HUES64 (cell line): ENCODE measurements at regions not wholly inside any gene's neighbourhood (a gene's known extent, or its start where the extent isn't known, plus 50 kb on each side); places are given as distances from the start of the nearest gene placed in this dataset.
"Not testable (repeated sequence)": the region's sequence is repeated elsewhere in the genome, so short reads cannot be mapped to it uniquely, and the experiment has no call there.

Experiments
- H3K27ac ChIP-seq: 2 replicates; pipeline ENCODE4 v1.7.0; 2013; ENCODE audit warnings: low read depth, low read length, inconsistent platforms
- H3K27me3 ChIP-seq: 2 replicates; pipeline ENCODE4 v1.6.1; 2013; ENCODE audit warnings: mild to moderate bottlenecking, low read length; ENCODE audit not compliant: insufficient read depth
- H3K36me3 ChIP-seq: 2 replicates; pipeline ENCODE4 v1.6.1; 2013; ENCODE audit warnings: mild to moderate bottlenecking, low read length; ENCODE audit not compliant: insufficient read depth
- H3K4me1 ChIP-seq: 2 replicates; pipeline ENCODE4 v1.6.1; 2013; ENCODE audit warnings: mild to moderate bottlenecking, low read length, moderate library complexity; ENCODE audit not compliant: insufficient read depth
- H3K4me3 ChIP-seq: 2 replicates; pipeline ENCODE4 v1.5.1; 2013; ENCODE audit warnings: mild to moderate bottlenecking, low read length, moderate library complexity
- H3K9ac ChIP-seq: 2 replicates; pipeline ENCODE4 v1.6.1; 2013; ENCODE audit warnings: mild to moderate bottlenecking, low read depth, low read length
- H3K9me3 ChIP-seq: 2 replicates; pipeline ENCODE4 v1.6.1; 2013; ENCODE audit warnings: low read depth, low read length; ENCODE audit not compliant: insufficient read depth
- WGBS: fragments of 150-250, 120-280 bp; methylation state at CpG from one replicate; pipeline ENCODE4 v1.1.7; 2013; ENCODE audit warnings: missing lambda C conversion rate; 5-methylcytosine and 5-hydroxymethylcytosine counted together

GRCh38 chr18:10252952-10253705, 201.3 kb upstream of the APCDD1 start:
- Histone ChIP-seq H3K27me3 (no peaks in the 10 kb centered on the region), H3K4me1 (no peaks in the 10 kb centered on the region), H3K27ac (no peak overlapping the region), H3K4me3 (no peak overlapping the region), H3K9me3 (no peaks in the 10 kb centered on the region), H3K9ac (no peak overlapping the region), H3K36me3 (no peaks in the 10 kb centered on the region)
- WGBS, result 92% methylated on average over 4 of the region's 5 CpGs

GRCh38 chr18:10256276-10256675, 198.2 kb upstream of the APCDD1 start:
- not testable (repeated sequence) for H3K9me3 ChIP-seq, H3K27ac ChIP-seq, H3K27me3 ChIP-seq, H3K9ac ChIP-seq, H3K36me3 ChIP-seq, H3K4me1 ChIP-seq, H3K4me3 ChIP-seq
- 97% methylated on average over 3 of the region's 3 CpGs for WGBS

- Histone ChIP-seq H3K4me3 (no peak overlapping the region), H3K4me1 (no peaks in the 10 kb centered on the region), H3K27me3 (no peaks in the 10 kb centered on the region), H3K36me3 (no peaks in the 10 kb centered on the region), H3K9me3 (0 out of 2 replicates have a peak, but pooled peaks cover 2% of the 10 kb centered on the region), H3K9ac (no peak overlapping the region), H3K27ac (no peak overlapping the region)
- WGBS, result 92% methylated on average over 5 of the region's 5 CpGs
Observed at GRCh38 chr18:10258836-10259474, 195.5 kb upstream of the APCDD1 start.

GRCh38 chr18:10259901-10260300, 194.5 kb upstream of the APCDD1 start:
- Histone ChIP-seq H3K4me1 (no peaks in the 10 kb centered on the region), H3K36me3 (no peaks in the 10 kb centered on the region), H3K9me3 (0 out of 2 replicates have a peak, but pooled peaks cover 2% of the 10 kb centered on the region), H3K27me3 (no peaks in the 10 kb centered on the region), H3K27ac (no peak overlapping the region), H3K4me3 (no peak overlapping the region), H3K9ac (no peak overlapping the region)
- 95% methylated on average over 1 of the region's 3 CpGs for WGBS

- Histone ChIP-seq H3K4me3 (no peak overlapping the region), H3K36me3 (no peaks in the 10 kb centered on the region), H3K27ac (no peak overlapping the region), H3K4me1 (no peaks in the 10 kb centered on the region), H3K27me3 (no peaks in the 10 kb centered on the region), H3K9me3 (0 out of 2 replicates have a peak, but pooled peaks cover 2% of the 10 kb centered on the region), H3K9ac (no peak overlapping the region)
- WGBS, result 97% methylated on average over 3 of the region's 5 CpGs
Observed at GRCh38 chr18:10261344-10262276, 192.8 kb upstream of the APCDD1 start.

GRCh38 chr18:10262566-10262965, 191.9 kb upstream of the APCDD1 start:
- Histone ChIP-seq H3K27me3 (no peaks in the 10 kb centered on the region), H3K9me3 (0 out of 2 replicates have a peak, but pooled peaks cover 2% of the 10 kb centered on the region), H3K27ac (no peak overlapping the region), H3K9ac (no peak overlapping the region), H3K36me3 (no peaks in the 10 kb centered on the region), H3K4me1 (no peaks in the 10 kb centered on the region), H3K4me3 (no peak overlapping the region)
- 92% methylated on average over 9 of the region's 9 CpGs for WGBS

GRCh38 chr18:10264260-10264659, 190.2 kb upstream of the APCDD1 start:
- no peaks in the 10 kb centered on the region for H3K27me3 ChIP-seq
- H3K4me3 ChIP-seq, result no peak overlapping the region
- no peaks in the 10 kb centered on the region for H3K4me1 ChIP-seq
- no peak overlapping the region for H3K9ac ChIP-seq
- no peaks in the 10 kb centered on the region for H3K36me3 ChIP-seq
- H3K9me3 ChIP-seq, result 0 out of 2 replicates have a peak, but pooled peaks cover 2% of the 10 kb centered on the region
- no peak overlapping the region for H3K27ac ChIP-seq
- WGBS, result 93% methylated on average over 7 of the region's 7 CpGs

- 0 out of 2 replicates have a peak, but pooled peaks cover 2% of the 10 kb centered on the region for H3K9me3 ChIP-seq
- H3K9ac ChIP-seq, result no peak overlapping the region
- H3K27me3 ChIP-seq, result no peaks in the 10 kb centered on the region
- no peaks in the 10 kb centered on the region for H3K36me3 ChIP-seq
- no peak overlapping the region for H3K27ac ChIP-seq
- H3K4me3 ChIP-seq, result no peak overlapping the region
- H3K4me1 ChIP-seq, result no peaks in the 10 kb centered on the region
- WGBS, result 99% methylated on average over 5 of the region's 6 CpGs
Observed at GRCh38 chr18:10265560-10266333, 188.7 kb upstream of the APCDD1 start.

- Histone ChIP-seq H3K27me3 (no peaks in the 10 kb centered on the region), H3K36me3 (no peaks in the 10 kb centered on the region), H3K27ac (no peak overlapping the region), H3K4me3 (no peak overlapping the region), H3K4me1 (no peaks in the 10 kb centered on the region), H3K9me3 (no peaks in the 10 kb centered on the region), H3K9ac (no peak overlapping the region)
- WGBS, result 92% methylated on average over 4 of the region's 4 CpGs
Observed at GRCh38 chr18:10266334-10266590, 188.2 kb upstream of the APCDD1 start.

GRCh38 chr18:10269261-10269660, 185.2 kb upstream of the APCDD1 start:
- Histone ChIP-seq H3K27me3 (no peaks in the 10 kb centered on the region), H3K9ac (no peak overlapping the region), H3K27ac (no peak overlapping the region), H3K4me3 (no peak overlapping the region), H3K36me3 (no peaks in the 10 kb centered on the region), H3K4me1 (no peaks in the 10 kb centered on the region), H3K9me3 (no peaks in the 10 kb centered on the region)
- 100% methylated on average over 1 of the region's 1 CpG for WGBS
